ENCODE measurements at regions not wholly inside any gene's neighbourhood (a gene's known extent, or its start where the extent isn't known, plus 50 kb on each side); places are given as distances from the start of the nearest gene placed in this dataset.
A peak's percentile ranks its signal among the peaks of the same experiment; 100 is the strongest.
"Not testable (repeated sequence)": the region's sequence is repeated elsewhere in the genome, so short reads cannot be mapped to it uniquely, and the experiment has no call there.

GRCh38 chr13:18300968-18301367 is 880.7 kb downstream of the TUBA3C start:
- FAIRE-seq; H3K27ac ChIP-seq (ENCODE audit: extremely low read depth, low read depth, low read length); H2AFZ ChIP-seq (ENCODE audit: low read depth, low read length); CTCF ChIA-PET (ENCODE audit: low intra/inter-chr PET ratio); in situ Hi-C loops (cut with MboI); POLR2A ChIA-PET; H3K79me2 ChIP-seq (ENCODE audit: control insufficient read depth, insufficient read depth, low read length); H3K4me3 ChIP-seq; BruUV-seq (replicated peaks); H3K9ac ChIP-seq (ENCODE audit: insufficient read depth in 1 of 2, low read depth in 2 of 2, low read length in 2 of 2); H3K36me3 ChIP-seq (ENCODE audit: control insufficient read depth, insufficient read depth, low read length); DNase-seq (ENCODE audit: extremely low read depth in 1 of 4, low spot score in 3 of 4); ATAC-seq; H3K27me3 ChIP-seq (ENCODE audit: control insufficient read depth in 2 of 2, insufficient read depth in 2 of 2, low read length in 2 of 2); H4K20me1 ChIP-seq (replicated peaks; ENCODE audit: control insufficient read depth, insufficient read depth, low read length); H3K4me1 ChIP-seq (replicated peaks in 1 of 2; ENCODE audit: control insufficient read depth in 2 of 2, insufficient read depth in 2 of 2, low read length in 2 of 2); H3K4me2 ChIP-seq (ENCODE audit: insufficient read depth, low read length); H3K9me1 ChIP-seq (ENCODE audit: control insufficient read depth, insufficient read depth, low read length); H3K9me3 ChIP-seq (replicated peaks; ENCODE audit: control insufficient read depth, insufficient read depth, low read depth, low read length); intact Hi-C loops (cut with micrococcal nuclease): not testable (repeated sequence)
- 0% methylated on average over 1 of the region's 1 CpG for WGBS (ENCODE audit: insufficient coverage, low coverage, missing lambda C conversion rate)

GRCh38 chr13:18297359-18297758 is 884.3 kb downstream of the TUBA3C start:
- H3K27me3 ChIP-seq (ENCODE audit: control insufficient read depth in 2 of 2, insufficient read depth in 2 of 2, low read length in 2 of 2); H3K4me3 ChIP-seq; FAIRE-seq; POLR2A ChIA-PET; intact Hi-C loops (cut with micrococcal nuclease); H3K9ac ChIP-seq (ENCODE audit: insufficient read depth in 1 of 2, low read depth in 2 of 2, low read length in 2 of 2); H3K4me2 ChIP-seq (ENCODE audit: insufficient read depth, low read length); H4K20me1 ChIP-seq (replicated peaks; ENCODE audit: control insufficient read depth, insufficient read depth, low read length); H3K9me1 ChIP-seq (ENCODE audit: control insufficient read depth, insufficient read depth, low read length); H3K4me1 ChIP-seq (replicated peaks in 1 of 2; ENCODE audit: control insufficient read depth in 2 of 2, insufficient read depth in 2 of 2, low read length in 2 of 2); DNase-seq (ENCODE audit: extremely low read depth in 1 of 4, low spot score in 3 of 4); H3K27ac ChIP-seq (ENCODE audit: extremely low read depth, low read depth, low read length); H2AFZ ChIP-seq (ENCODE audit: low read depth, low read length); H3K79me2 ChIP-seq (ENCODE audit: control insufficient read depth, insufficient read depth, low read length); H3K36me3 ChIP-seq (ENCODE audit: control insufficient read depth, insufficient read depth, low read length); BruUV-seq (replicated peaks); in situ Hi-C loops (cut with MboI); H3K9me3 ChIP-seq (replicated peaks; ENCODE audit: control insufficient read depth, insufficient read depth, low read depth, low read length); CTCF ChIA-PET (ENCODE audit: low intra/inter-chr PET ratio): not testable (repeated sequence)
- 25% methylated on average over 35 of the region's 48 CpGs for WGBS (ENCODE audit: insufficient coverage, low coverage, missing lambda C conversion rate)
- peak; percentile 24; the same call in 1 of the 3 replicates for ATAC-seq

- CTCF ChIA-PET (ENCODE audit: low intra/inter-chr PET ratio); FAIRE-seq; ATAC-seq; DNase-seq (ENCODE audit: extremely low read depth in 1 of 4, low spot score in 3 of 4); H3K79me2 ChIP-seq (ENCODE audit: control insufficient read depth, insufficient read depth, low read length); H3K9ac ChIP-seq (ENCODE audit: insufficient read depth in 1 of 2, low read depth in 2 of 2, low read length in 2 of 2); H3K36me3 ChIP-seq (ENCODE audit: control insufficient read depth, insufficient read depth, low read length); H3K9me1 ChIP-seq (ENCODE audit: control insufficient read depth, insufficient read depth, low read length); H3K4me2 ChIP-seq (ENCODE audit: insufficient read depth, low read length); H3K27ac ChIP-seq (ENCODE audit: extremely low read depth, low read depth, low read length); H3K9me3 ChIP-seq (replicated peaks; ENCODE audit: control insufficient read depth, insufficient read depth, low read depth, low read length); BruUV-seq (replicated peaks); POLR2A ChIA-PET; H3K27me3 ChIP-seq (ENCODE audit: control insufficient read depth in 2 of 2, insufficient read depth in 2 of 2, low read length in 2 of 2); H3K4me1 ChIP-seq (replicated peaks in 1 of 2; ENCODE audit: control insufficient read depth in 2 of 2, insufficient read depth in 2 of 2, low read length in 2 of 2); H2AFZ ChIP-seq (ENCODE audit: low read depth, low read length); H3K4me3 ChIP-seq; H4K20me1 ChIP-seq (replicated peaks; ENCODE audit: control insufficient read depth, insufficient read depth, low read length); in situ Hi-C loops (cut with MboI); intact Hi-C loops (cut with micrococcal nuclease): not testable (repeated sequence)
- WGBS (ENCODE audit: insufficient coverage, low coverage, missing lambda C conversion rate): 0% methylated on average over 2 of the region's 7 CpGs
Observed at GRCh38 chr13:18296617-18297016, 885.0 kb downstream of the TUBA3C start.

GRCh38 chr13:18294311-18294710 is 887.3 kb downstream of the TUBA3C start:
- H2AFZ ChIP-seq (ENCODE audit: low read depth, low read length); H3K36me3 ChIP-seq (ENCODE audit: control insufficient read depth, insufficient read depth, low read length); H4K20me1 ChIP-seq (replicated peaks; ENCODE audit: control insufficient read depth, insufficient read depth, low read length); in situ Hi-C loops (cut with MboI); FAIRE-seq; H3K4me1 ChIP-seq (replicated peaks in 1 of 2; ENCODE audit: control insufficient read depth in 2 of 2, insufficient read depth in 2 of 2, low read length in 2 of 2); H3K9me1 ChIP-seq (ENCODE audit: control insufficient read depth, insufficient read depth, low read length); DNase-seq (ENCODE audit: extremely low read depth in 1 of 4, low spot score in 3 of 4); BruUV-seq (replicated peaks); intact Hi-C loops (cut with micrococcal nuclease); POLR2A ChIA-PET; H3K27ac ChIP-seq (ENCODE audit: extremely low read depth, low read depth, low read length); H3K79me2 ChIP-seq (ENCODE audit: control insufficient read depth, insufficient read depth, low read length); H3K4me2 ChIP-seq (ENCODE audit: insufficient read depth, low read length); H3K4me3 ChIP-seq; H3K27me3 ChIP-seq (ENCODE audit: control insufficient read depth in 2 of 2, insufficient read depth in 2 of 2, low read length in 2 of 2); H3K9ac ChIP-seq (ENCODE audit: insufficient read depth in 1 of 2, low read depth in 2 of 2, low read length in 2 of 2); CTCF ChIA-PET (ENCODE audit: low intra/inter-chr PET ratio); ATAC-seq; H3K9me3 ChIP-seq (replicated peaks; ENCODE audit: control insufficient read depth, insufficient read depth, low read depth, low read length): not testable (repeated sequence)
- 0% methylated on average over 11 of the region's 17 CpGs for WGBS (ENCODE audit: insufficient coverage, low coverage, missing lambda C conversion rate)

Measured in K562 (cell line).